ENCODE measurements at regions not wholly inside any gene's neighbourhood (a gene's known extent, or its start where the extent isn't known, plus 50 kb on each side); places are given as distances from the start of the nearest gene placed in this dataset.
A peak's percentile ranks its signal among the peaks of the same experiment; 100 is the strongest.

DNA sequence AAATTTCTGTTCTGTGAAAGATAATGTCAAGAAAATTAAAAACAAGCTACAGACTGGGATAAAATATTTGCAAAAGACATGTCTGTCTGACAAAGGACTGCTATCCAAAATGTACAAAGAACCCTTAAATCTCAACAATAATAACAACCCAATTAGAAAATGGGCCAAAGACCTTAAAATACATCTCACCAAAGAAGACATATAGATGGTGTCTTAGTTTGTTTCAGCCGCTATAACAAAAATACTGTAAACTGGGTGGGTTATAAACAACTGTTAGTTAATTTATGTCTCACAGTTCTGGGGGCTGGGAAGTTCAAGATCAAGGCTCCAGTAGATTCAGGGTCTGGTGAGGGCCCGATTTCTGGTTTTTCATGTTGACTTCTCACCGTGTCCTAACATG is 106.2 kb upstream of the AGTR1 start:
- in situ Hi-C loops (cut with HindIII; ENCODE audit: low pct_unique_long_range_greater_than_20kb, low sequenced_read_pairs) = no loop called here
- no peak for DNase-seq (ENCODE audit: low read depth, low spot score)

GRCh38 chr3:148598619-148599018 is 99.1 kb upstream of the AGTR1 start:
- in situ Hi-C loops (cut with HindIII; ENCODE audit: low pct_unique_long_range_greater_than_20kb, low sequenced_read_pairs) = no loop called here
- DNase-seq (ENCODE audit: low read depth, low spot score) = no peak

GRCh38 chr3:148599481-148599880 is 98.2 kb upstream of the AGTR1 start:
- no peak for DNase-seq (ENCODE audit: low read depth, low spot score)
- in situ Hi-C loops (cut with HindIII; ENCODE audit: low pct_unique_long_range_greater_than_20kb, low sequenced_read_pairs) = no loop called here

DNA sequence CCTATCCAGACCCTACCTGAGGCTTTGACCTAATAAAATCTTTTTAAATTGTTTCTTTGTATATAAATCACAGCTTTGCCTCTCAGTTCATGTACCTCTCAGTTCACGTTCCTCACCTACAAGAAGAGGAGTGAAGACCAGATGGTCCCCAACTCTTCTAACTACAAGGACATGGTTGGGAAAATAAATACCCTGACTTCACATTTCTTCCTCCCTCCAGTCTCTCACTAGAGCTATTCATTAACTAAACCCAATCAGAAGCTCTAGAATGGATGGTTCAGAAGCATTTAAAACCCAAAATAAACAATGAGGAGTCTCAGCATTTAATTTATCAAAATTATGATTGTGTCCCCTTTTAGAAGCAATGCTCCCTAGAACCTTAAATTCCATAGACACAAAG is 97.3 kb upstream of the AGTR1 start:
- in situ Hi-C loops (cut with HindIII; ENCODE audit: low pct_unique_long_range_greater_than_20kb, low sequenced_read_pairs) = no loop called here
- no peak for DNase-seq (ENCODE audit: low read depth, low spot score)

GRCh38 chr3:148600902-148601765 is 96.6 kb upstream of the AGTR1 start:
- in situ Hi-C loops (cut with HindIII; ENCODE audit: low pct_unique_long_range_greater_than_20kb, low sequenced_read_pairs) = no loop called here
- DNase-seq (ENCODE audit: low read depth, low spot score) = no peak

GRCh38 chr3:148601766-148602685 is 95.7 kb upstream of the AGTR1 start:
- no peak for DNase-seq (ENCODE audit: low read depth, low spot score)
- in situ Hi-C loops (cut with HindIII; ENCODE audit: low pct_unique_long_range_greater_than_20kb, low sequenced_read_pairs) = no loop called here

GRCh38 chr3:148604270-148605085 is 93.2 kb upstream of the AGTR1 start:
- no peak for DNase-seq (ENCODE audit: low read depth, low spot score)
- in situ Hi-C loops (cut with HindIII; ENCODE audit: low pct_unique_long_range_greater_than_20kb, low sequenced_read_pairs) = no loop called here

GRCh38 chr3:148605521-148605920 is 92.2 kb upstream of the AGTR1 start:
- DNase-seq (ENCODE audit: low read depth, low spot score) = no peak
- in situ Hi-C loops (cut with HindIII; ENCODE audit: low pct_unique_long_range_greater_than_20kb, low sequenced_read_pairs) = no loop called here

DNA sequence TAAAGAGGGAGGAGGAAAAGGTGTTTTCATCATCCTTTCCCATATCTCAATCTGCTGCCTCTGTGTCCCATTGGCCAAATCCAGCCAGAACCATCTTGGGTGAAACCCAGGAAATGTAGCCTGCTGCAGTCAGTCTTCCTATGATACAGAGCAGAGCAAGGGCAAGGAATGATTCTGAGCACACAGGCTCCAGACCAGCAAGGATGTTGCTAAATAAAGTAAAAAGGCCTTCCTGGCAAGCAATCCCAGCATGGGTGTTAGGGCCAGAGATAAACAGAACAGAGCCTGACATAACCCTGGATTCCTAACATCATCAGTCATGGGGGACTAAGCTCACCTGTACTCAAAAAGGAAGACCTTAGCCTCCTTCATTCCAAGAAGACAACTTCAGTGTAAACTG is 90.7 kb upstream of the AGTR1 start:
- in situ Hi-C loops (cut with HindIII; ENCODE audit: low pct_unique_long_range_greater_than_20kb, low sequenced_read_pairs) = no loop called here
- no peak for DNase-seq (ENCODE audit: low read depth, low spot score)

DNA sequence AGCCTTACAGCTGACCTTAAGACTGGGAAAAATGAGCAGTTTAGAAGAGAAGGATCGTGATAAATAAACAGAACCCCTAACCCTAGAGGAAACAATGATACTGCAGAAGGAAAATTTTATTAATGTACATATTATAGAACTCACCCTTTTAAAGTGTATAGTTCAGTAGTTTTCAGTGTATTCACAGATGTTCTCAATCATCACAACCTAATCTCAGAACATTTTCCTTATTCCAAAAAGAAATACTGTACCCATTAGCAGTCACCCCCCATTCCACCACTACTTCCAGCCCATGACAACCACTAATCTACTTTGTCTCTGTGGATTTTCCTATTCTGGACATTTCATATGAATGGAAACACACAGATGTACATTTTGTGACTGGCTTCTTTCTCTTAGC is 90.2 kb upstream of the AGTR1 start:
- in situ Hi-C loops (cut with HindIII; ENCODE audit: low pct_unique_long_range_greater_than_20kb, low sequenced_read_pairs) = no loop called here
- DNase-seq (ENCODE audit: low read depth, low spot score) = no peak

DNA sequence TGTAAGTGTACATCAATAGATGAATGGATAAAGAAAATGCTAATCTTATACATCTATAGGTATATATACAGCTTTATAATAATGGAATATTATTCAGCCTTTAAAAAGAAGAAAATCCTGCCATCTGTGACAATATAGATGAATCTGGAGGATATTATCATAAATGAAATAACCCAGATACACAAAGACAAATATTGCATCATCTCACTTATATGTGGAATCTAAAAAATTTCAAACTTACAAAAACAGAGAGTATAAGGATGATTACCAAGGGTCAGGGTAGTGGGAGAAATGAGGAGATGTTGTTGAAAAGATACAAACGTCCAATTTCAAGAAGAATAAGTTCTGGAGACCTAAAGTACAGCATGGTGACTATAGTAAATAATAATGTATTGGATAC is 85.4 kb upstream of the AGTR1 start:
- DNase-seq (ENCODE audit: low read depth, low spot score) = no peak
- in situ Hi-C loops (cut with HindIII; ENCODE audit: low pct_unique_long_range_greater_than_20kb, low sequenced_read_pairs) = no loop called here

DNA sequence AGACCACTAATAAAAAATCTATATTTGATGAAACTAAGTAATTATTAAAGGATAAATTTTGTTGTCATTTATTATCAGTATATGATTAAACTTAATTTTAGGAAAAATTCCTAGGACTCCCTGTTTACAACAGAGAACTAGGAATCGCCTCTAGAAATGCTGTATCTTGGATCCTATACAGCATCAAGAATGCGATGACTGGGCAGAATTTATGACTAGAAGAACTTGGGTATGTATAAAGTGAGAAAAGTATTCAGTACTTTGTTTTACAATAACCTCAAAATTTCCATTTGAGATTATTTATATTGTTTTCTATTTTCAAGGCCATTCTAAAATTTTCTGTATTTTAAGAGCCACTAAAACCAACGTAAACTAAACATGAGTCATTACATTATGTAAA is 82.3 kb upstream of the AGTR1 start:
- in situ Hi-C loops (cut with HindIII; ENCODE audit: low pct_unique_long_range_greater_than_20kb, low sequenced_read_pairs) = no loop called here
- DNase-seq (ENCODE audit: low read depth, low spot score) = no peak

DNA sequence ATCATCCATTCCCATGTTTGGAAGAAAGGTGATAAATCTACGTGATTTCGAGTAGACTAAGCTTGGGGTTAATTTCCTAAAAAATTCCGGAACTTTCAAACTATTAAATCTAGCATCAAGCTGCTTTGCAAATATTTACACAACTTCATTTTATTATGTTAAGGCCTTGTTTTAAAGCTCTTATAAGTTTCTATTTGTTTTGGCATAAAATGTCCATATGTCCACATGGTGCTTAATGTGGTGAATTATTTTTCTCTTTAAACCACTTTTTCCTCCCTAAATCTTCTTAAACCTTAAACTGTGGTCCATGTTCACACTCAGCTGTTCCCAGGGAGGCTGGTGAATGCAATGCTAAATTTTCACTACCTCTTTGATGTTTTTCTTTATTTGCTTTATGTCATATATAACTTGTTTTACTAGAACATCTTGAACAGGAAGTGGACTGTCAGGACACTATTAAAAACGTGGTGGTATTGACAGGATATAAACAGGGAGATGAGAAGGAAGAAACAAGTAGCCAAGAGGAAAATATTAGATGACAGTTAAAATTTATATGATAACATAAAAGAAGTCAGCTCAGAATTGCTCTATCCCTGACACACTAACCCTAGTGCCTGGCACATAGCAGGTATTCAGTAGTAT is 72.5 kb upstream of the AGTR1 start:
- in situ Hi-C loops (cut with HindIII; ENCODE audit: low pct_unique_long_range_greater_than_20kb, low sequenced_read_pairs) = no loop called here
- no peak for DNase-seq (ENCODE audit: low read depth, low spot score)

DNA sequence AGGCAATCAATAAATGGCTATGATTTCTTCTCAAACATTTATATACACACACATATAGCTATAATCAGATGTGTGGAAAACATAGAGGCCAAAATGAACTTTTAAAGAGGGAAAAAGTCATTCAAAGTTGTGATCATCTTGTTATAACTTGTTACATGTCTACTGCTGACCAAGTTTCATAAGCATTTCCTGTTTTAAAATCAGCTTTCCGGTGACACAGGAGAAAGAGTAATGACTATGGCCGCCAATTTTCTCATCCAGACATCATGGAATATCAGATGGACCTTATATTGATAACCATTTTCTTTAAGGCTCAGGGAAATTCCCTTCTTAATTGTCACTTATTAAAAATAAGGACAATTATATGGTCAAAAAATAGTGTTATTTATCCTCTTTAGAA is 71.7 kb upstream of the AGTR1 start:
- DNase-seq (ENCODE audit: low read depth, low spot score) = no peak
- in situ Hi-C loops (cut with HindIII; ENCODE audit: low pct_unique_long_range_greater_than_20kb, low sequenced_read_pairs) = no loop called here

GRCh38 chr3:148629006-148629405 is 68.7 kb upstream of the AGTR1 start:
- in situ Hi-C loops (cut with HindIII; ENCODE audit: low pct_unique_long_range_greater_than_20kb, low sequenced_read_pairs) = no loop called here
- DNase-seq (ENCODE audit: low read depth, low spot score) = no peak

DNA sequence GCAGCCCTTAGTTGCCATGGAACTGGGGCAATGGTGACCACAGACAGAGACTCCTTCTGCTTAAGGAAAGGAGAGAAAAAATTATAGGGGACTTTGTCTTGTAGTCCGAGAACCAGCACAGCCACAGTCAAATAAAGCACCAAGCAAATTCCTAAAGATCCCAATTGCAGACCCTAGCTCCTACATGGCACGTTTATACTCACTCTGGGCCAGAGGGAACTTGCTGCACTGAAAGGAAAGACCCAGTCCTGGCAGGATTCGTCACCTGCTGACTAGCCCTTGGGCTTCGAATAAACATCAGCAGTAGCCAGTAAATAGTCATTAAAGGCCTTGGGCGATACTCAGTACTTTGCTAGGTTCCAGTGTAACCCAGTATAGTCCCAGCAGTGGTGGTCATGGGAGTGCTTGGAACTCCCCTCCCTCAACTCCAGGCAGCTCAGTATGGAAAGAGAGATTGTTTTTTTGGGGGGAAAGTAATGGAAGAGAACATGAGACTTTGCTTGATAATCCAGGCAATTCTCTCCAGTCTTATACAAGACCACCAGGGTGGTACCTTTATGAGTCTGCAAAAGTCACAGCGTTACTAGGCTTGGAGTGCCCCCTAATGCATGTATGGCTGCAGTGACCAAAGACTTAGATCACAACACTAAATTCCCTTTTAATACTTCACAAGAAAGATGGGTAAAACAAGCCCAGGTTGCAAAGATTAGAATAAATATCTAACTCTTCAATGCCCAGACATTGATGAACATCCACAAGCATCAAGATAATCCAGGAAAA is 66.4 kb upstream of the AGTR1 start:
- in situ Hi-C loops (cut with HindIII; ENCODE audit: low pct_unique_long_range_greater_than_20kb, low sequenced_read_pairs) = no loop called here
- peak; percentile 24 for DNase-seq (ENCODE audit: low read depth, low spot score)

- no peak for DNase-seq (ENCODE audit: low read depth, low spot score)
- in situ Hi-C loops (cut with HindIII; ENCODE audit: low pct_unique_long_range_greater_than_20kb, low sequenced_read_pairs) = no loop called here
Observed at GRCh38 chr3:148641722-148642121, 56.0 kb upstream of the AGTR1 start.
